OCI-LY1 (cell line): ENCODE measurements at regions not wholly inside any gene's neighbourhood (a gene's known extent, or its start where the extent isn't known, plus 50 kb on each side); places are given as distances from the start of the nearest gene placed in this dataset.

ENCODE experiments used
- CTCF ChIP-seq: fragments of 200-600 bp; sonication (generic), shearing (Covaris generic); IDR thresholded peaks from 2 replicates; pipeline ENCODE4 v1.5.1; 2017; ENCODE audit warnings: mild to moderate bottlenecking, antibody characterized with exemption, low read length, moderate library complexity, mixed read lengths
- EZH2 ChIP-seq: fragments of 200-600 bp; sonication (generic), shearing (Covaris generic); IDR thresholded peaks from 2 replicates; pipeline ENCODE4 v1.8.0; 2017; ENCODE audit warnings: borderline replicate concordance, mixed run types, mild to moderate bottlenecking, antibody characterized with exemption, low read length, moderate library complexity, mixed read lengths

GRCh38 chr2:6496376-6496775 lies 369.3 kb downstream of the CMPK2 start:
- no peak for TF ChIP-seq CTCF
- TF ChIP-seq EZH2 = no peak
